HPDE6-E6E7 (cell line): ENCODE measurements at regions not wholly inside any gene's neighbourhood (a gene's known extent, or its start where the extent isn't known, plus 50 kb on each side); places are given as distances from the start of the nearest gene placed in this dataset.
A peak's percentile ranks its signal among the peaks of the same experiment; 100 is the strongest.

Experiments
- DNase-seq: peaks from one replicate; pipeline ENCODE4 v3.0.0; 2011; ENCODE audit warnings: missing footprints; ENCODE audit errors: extremely low spot score

DNA sequence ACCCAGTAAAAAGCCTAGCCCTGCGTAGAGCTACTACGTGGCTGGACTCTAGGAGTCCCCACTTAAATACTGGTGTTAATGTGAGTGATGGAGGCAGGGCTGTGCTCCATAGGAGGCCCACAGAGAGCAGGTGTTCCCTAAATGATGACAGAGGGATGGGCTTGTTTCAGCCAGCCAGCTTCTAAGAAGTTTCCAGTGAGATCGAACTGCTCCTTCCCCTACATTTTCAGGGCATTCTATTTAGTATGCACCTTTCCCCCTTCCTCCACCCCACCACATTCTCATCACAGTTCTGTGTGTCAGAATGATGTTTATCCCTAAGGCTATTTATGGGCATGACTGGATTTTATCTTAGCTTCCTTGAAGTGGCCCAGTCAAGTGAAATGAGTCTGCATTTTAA, 213.0 kb downstream of the TRIB2 start:
- DNase-seq: no peak

DNA sequence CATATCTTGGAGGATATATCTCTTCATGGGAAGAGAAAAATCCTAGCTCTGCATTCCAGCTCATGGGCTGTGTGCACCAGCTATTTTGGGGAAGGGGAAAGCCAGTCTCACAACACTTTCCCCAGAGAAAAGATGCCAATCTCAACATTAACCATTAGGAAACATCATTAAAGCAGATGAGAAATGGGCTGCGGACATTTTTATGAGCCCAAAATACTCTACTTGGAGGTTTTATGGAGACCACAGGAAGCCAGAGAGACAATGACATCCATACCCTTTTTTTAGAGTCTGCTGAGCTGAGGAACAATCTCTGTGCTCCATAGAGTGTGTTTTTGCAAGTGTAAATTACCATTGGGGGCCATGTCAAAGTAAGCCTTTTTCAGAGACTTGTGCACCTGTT, 213.7 kb downstream of the TRIB2 start:
- DNase-seq: no peak

DNA sequence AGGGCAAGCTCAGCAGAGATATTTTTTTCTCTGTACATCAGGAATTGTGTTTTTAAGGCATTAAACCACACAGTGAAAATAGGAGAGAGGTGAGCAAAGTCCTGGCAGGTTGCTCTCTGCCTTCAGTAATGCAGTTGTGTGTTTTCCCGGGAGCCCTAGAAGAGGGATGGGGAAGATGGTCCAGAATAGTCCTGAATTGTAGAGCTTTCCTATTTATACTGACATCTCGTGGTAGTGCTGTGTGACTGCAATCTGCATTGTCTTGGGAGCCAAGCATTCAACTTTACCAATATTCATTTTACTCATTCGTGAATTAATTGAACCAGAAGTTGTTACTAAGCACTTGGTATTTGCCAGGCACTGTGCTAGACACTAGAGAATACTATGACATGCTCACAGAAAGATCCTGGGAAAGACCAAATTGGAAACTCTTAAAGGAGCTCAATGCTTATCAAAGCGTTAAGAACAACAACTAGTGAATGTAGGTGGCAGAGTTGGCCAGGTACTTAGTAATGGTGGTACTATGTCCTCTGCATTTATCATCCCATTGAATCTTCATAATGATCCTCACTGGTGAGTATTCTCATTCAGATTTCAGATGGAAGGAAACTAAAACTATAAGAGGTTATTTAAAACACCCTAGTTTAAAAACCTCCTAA, 214.6 kb downstream of the TRIB2 start:
- DNase-seq: peak; percentile 40

DNA sequence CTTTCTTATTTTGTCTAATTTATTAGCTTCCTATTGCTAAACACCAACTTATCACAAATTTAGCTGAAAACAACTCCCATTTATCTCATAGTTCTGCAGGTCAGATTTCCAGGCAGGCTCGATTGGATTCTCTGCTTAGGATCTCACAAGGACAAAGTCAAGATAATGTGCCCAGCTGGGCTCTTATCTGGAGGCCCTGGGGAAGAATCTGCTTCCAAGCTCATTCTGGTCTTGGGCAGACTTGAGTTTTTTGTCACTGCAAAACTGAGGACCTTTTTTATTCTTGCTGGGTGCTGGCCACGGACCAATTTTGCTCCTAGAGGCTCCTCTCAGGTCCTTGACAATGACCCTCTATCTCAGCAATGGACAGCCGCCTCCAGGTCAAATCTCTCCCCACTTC, 215.5 kb downstream of the TRIB2 start:
- DNase-seq: no peak

DNA sequence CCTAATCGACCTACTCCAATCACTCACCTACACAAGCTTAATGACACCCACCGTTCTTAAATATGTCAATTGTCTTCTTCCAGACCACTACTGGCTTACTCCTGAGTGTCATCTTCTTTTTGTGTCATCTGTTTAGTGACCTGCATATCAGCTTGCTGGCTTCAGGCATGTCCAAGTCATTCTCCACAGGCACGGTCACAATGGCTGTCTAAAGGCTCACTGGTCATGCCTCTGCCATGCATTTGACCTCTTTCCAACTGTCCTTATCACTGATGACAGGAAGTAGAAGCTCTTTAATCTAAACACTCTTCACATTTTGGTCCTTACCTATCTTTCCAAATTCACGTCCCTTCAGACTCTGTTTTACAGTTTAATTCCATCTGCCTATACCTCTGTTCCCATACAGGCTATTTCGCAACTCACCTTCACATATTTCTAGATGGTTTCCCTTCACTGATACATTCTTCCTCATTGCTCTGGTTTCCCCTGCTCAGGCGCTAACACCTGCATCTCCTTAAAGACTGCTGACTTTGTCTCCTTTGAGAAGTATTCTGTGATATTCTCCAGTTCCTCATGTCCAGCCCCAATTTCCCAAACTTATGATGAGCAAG, 217.5 kb downstream of the TRIB2 start:
- DNase-seq: no peak

DNA sequence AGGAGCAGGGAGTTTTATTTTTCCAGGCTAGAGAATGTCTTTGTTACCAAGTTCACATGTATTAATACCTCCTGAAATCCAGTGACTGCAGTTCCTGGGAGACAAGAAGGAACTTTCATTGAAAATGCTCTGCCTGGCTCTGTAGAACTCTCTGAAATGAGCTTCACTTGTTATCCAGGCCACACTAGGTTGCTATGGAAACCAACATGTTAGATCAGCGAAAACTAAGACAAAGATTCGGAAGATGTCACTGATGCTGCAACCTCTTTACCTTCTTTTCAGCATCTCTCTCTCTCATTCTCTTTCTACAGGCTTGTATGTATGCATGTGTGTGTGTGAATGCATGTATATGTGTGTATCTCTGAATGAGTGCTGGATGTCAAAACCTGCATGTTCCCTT, 218.5 kb downstream of the TRIB2 start:
- no peak for DNase-seq

DNA sequence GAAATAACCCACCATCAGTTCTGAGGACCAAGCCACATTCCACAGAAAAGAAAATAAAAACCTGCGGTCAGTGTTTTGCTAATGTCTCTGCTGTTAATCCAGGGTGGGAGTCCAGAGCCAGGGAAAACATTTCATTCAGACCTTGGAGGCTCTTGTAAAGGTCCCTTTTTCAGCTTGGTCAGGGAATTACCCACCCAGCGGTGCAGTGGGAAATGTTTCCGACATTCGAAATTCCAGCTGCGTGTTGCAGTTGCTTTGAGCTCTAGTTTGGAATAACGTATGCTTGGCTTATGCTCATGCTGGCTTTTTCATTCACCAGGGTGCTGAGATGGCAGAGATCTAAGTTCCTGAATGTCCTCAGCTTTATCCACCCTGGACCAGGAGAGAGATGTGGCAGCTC, 219.1 kb downstream of the TRIB2 start:
- no peak for DNase-seq

DNA sequence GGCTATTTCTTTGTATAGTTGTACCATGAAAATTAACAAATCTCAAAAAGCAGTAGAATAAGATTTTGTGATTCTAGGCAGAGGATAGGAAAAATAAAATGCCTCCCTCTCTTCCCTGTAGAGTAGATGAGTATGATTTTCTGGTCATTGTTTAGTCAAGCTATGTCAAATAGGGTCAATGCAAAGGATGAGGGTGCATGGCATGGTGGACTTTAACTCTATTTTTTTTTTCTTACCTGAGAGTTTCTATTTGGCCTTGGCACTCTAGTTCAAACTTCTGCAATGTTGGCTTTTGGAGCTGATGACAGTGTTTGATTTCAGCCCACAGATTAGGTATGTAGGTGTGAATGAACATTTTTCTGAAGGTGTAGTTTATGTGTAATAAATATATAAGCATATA, 224.5 kb downstream of the TRIB2 start:
- no peak for DNase-seq

DNA sequence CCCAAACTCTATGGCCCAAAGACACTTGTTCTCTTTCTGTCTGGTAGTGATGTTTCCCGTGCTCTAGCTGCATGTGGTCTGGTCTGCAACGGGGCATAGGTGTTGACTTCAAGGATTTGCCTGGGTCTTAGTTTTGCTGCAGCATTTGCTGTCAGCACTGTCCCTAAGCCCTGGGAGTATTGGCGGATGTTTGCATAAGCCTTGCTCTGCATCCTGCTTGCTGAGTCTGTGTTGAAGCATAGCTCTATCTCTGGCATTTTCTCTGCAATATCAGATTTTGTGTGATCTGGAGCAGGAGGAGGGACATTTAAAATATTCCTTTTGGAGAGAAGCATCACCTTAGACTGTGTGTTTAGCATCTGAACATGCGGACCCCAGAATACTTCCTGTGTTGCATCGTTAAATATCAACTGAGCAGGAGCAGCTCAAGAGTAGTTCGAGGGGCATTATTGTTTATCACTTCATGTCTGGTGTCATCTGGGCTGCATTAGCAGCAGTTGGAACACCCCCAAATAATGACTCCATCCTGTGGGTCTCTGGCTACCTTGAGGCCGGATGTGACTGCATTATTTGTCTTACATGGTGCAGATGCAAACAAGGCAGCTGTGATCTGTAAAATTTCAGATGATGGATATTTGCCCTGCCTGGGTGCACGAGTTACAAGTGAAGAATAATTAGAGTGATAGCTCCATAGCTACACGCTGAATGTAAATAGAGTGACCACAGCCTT, 231.7 kb downstream of the TRIB2 start:
- no peak for DNase-seq

DNA sequence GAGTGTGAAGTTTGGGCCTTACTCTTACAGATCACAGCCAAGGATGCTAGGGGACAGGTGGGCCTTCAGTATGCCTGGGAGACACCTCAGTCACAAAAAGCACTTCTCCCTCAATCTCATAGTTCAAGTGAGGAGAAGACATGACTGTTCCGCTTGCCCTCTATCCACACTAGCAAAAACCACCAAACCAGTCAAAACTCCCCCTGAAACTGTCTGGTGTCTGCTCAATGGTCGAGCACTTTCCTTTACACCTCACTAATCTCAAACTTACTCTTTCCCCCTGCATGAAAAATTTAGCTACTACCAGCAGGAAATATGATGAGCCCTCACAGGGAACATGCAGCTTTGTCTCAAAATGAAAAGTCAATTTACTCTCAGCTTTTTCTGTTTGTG, 232.2 kb downstream of the TRIB2 start:
- DNase-seq: no peak

DNA sequence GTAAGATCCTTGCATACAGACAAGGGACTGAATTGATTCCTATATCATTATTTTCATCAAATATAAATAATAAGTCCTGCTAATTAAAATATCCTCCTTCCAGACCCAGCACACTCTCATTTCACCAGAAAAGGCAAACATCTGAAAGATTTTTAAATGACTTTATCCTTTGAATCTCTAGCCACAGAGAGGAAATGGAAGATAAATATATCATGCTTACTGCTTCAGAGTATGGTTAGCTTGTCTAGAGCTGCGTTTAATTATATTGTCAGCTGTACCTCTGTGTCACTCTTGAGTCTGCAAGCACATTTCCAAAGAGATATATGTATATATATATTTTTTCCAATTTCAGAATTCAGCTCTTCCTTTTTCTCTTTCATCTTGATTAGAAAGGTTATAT, 232.7 kb downstream of the TRIB2 start:
- DNase-seq: no peak

DNA sequence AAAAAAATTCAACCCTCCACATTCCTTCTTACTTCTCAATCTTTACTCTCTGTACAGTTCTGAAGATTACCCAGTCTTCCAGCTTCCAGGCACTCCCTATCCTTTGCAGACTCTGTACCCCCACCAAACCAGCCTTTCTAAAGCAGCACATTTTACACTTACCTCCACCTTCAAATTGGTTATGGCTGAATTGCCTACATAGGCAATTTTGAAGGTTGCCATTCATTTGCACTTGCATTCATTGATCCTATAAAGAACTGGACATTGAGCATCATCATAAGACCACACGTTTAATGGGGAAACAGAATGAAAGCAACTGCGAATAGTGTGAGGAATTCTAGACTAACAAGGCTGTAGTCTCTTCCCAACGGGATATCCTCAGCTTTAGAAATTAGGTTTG, 233.4 kb downstream of the TRIB2 start:
- no peak for DNase-seq

DNA sequence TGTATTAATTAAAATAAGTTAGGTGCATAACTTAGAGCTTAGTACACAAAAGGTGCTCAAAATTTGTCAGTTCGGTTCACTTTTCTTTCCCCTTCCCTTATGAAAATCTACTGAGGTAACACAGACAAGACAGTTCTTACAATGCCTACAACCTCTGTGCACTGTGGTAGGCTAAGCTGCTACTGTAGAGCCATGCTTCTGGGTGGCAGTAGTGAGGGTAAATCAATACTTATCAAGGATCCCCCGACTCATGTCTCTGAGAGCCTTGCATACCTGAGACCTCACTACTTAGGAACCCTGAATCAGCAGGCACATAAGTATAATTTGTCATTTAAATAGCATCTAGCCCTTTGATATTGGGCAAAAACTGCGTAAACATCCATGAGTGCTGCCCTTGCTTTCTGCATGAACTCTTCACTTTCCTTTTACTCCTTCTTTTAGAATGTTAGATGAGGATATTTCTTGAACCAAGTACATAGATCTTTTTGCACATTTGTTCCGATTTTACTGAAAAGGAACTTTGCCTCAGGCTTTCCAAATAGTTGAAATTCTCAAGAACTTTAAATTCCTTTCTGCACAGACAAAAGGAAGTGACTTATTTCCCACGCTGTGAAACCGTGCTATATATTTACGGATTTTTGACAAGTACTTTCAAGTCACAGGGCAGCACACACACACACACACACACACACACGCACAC, 234.4 kb downstream of the TRIB2 start:
- DNase-seq: no peak

DNA sequence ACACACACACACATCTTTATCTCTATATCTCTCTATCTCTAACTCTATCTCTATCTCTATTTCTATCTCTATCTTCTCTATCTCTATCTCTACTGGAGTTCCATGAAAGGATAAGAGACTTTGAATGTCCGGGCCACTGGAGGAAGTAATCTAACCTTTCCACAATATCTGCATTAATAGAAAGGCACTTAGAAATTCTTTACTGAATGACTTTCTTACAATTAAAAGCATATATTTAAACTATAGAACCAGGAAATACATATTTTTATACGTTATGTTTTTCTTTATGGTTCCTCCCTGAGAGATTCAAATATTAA, 234.9 kb downstream of the TRIB2 start:
- no peak for DNase-seq

DNA sequence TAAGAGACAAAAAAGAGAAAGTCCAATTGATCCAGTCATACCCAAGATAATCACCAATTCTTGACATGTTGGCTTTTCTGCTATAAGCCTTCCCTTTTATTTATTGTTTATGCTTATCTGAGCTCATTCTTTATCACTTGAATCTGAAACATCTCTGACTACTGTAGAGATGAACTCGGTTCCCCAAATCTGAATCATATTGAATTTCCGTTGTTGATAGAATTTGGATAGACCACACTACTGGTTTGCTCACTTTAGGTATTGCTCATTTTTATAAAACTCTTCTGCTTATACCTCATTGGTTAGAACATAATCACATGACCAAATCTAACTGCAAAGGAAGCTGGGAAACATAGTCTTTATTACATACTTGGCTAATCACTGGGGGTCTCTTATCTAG, 236.9 kb downstream of the TRIB2 start:
- DNase-seq: no peak

DNA sequence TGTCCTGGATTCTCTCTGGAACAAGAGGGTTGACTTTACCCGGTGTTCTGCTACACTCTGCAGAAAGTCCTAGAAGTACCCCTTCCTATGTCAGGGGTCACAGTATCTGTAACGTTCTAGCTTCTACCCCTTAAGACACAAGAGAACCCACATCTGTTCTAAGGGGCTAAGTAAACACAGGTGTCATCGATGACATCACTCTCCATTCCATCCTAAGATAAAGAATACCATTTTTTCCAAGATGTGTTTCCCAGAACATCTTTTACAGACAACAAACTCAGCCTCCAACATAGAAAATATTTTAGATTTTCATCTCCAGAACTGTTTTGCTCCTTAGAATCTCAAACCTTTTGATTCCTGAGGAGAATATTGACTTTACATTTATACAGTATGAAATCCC, 239.1 kb downstream of the TRIB2 start:
- DNase-seq: no peak

DNA sequence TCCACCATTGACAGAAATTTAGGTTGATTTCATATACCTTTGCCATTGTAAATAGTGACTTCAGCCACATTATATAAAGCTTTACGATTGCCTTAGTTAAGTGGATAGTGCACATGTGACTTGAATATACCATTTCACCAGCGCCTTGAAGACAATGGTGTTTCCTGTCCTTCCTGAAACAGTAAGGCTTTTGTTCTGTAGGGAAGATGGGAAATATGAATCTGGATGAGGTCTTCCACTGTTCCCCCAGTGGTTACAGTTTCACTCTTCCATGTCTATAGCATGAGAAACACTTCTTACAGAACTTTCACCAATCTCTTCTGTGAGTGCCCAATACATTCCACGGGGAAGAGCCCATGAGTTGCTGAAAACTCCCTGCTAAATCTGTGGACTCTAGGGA, 240.5 kb downstream of the TRIB2 start:
- DNase-seq: no peak

DNA sequence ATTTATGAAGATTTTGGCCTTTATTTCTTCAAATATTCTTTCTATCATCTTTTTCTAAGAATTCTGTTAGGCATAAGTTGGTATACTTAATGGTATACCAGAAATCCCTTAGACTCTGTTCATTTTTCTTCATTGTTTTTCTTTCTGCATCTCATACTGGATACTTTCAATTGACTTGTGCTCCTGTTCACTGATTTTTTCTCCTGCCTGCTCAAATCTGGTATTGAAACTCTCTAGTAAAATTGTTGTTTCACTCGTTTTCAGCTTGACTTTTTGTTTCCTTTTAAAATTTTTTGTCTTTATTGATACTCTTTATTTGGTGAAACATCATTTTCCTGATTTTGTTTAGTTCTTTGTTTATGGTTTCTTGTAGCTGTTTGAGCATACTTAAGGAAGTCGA, 243.2 kb downstream of the TRIB2 start:
- DNase-seq: no peak

DNA sequence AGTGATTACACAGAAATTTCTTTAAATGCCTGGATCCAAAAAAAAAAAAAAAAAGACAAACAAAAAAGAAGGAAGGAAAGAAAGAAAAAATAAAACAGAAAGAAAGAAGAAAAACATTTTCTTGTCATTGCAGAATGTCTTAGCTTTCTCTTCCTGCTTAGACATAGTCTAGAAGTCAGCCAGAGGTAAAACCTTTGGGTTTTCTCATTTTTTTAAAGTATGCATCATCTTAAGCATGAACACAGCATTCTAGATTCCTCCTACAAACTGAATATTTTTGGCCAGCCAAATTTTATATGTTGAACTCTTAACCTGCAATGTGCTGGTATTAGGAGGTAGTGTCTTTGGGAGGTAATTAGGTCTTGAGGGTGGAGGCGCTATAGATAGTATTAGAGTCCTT, 243.9 kb downstream of the TRIB2 start:
- DNase-seq: no peak

DNA sequence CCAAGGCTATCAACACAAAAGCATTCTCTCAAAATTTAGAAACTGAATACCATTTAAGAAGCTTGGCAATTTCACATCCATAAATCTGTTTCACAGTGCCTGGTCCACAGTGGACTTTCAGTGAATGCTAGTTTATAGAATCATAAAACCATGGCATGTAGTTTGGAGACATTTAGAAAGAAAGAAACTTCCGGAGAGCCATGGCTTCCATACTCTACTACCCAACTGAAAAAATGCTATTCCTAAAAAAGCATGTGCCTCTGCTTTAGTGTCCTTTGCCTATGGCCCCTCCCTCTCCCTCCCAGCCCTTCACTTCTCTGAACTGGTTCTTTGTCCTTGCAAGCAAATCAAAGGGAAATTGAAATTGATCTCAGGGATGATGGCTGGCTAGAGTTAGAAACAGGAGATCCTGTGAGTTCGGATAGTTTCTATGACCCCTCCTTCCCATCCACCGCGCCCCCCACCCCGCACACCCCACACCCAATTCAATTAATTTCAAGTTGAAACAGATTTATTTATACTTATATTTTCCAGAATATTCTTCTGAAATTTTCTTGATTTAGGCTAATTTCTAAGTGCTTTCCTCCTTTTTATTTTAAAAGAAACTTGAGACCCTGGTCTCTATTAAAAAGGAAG, 248.3 kb downstream of the TRIB2 start:
- no peak for DNase-seq

DNA sequence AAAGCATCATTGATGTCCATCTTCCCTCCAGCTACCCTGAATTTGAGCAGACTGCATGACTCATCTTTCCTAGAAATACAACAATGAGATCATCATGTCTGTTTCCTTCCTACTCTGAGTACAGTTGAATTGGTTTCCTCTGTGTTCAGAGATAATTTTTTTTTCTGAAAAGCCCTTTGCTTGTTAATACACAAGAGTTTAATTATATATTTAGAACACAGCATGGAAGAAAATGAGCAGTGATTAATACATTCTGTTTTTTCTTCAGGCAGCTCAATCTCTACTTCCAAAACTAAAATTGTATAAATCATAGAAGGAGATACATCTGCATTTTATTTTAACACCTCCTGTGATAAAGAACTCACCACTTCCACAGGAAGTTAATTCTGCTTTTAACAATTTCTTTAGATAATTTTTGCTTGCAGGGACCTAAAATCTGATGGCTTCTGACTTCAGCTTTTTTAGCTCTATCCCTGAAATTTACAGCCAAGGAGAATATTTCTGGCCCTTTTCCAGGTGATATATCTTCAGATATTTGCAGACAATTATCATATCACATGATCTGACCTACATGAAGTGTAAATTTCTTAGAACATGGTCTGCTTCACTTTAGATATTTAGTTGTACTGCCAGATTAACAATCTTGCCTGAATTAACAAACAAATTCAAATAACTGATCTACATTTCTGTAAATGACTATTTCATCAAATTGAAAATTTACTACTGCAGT, 249.0 kb downstream of the TRIB2 start:
- DNase-seq: peak; percentile 43

DNA sequence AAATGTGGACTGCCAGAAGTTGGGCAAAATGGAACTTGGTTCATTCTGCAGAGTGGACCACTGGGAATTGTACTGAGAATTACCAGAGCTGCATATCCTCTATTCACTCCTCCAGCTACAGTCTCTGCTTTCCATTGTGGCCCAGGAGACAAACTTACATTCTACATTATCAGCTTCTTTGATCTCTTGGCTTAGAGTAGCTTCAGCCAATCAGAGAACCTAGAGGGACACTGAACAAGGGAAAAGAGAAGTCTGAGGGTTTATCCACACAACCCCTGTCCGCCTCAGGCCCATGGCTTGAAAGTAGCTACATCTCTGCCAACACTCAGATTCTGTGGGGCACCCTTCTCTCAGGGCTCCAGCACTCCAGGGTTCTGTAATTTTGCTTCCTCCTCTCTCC, 251.1 kb downstream of the TRIB2 start:
- no peak for DNase-seq
